Immature natural killer cell (primary cell): ENCODE measurements at regions not wholly inside any gene's neighbourhood (a gene's known extent, or its start where the extent isn't known, plus 50 kb on each side); places are given as distances from the start of the nearest gene placed in this dataset.

Experiments
- DNase-seq, 3 donors: peaks; one replicate each; pipeline ENCODE4 v3.0.0; 2022; ENCODE audit warnings: mixed read lengths in 1 of 3
- H3K27ac Mint-ChIP-seq, 6 donors: one replicate each; pipeline ENCODE4 v1.8.0; 2020; ENCODE audit warnings: mixed read lengths in 6 of 6, mild to moderate bottlenecking in 5 of 6, inconsistent platforms in 4 of 6, moderate library complexity in 3 of 6
- H3K27me3 Mint-ChIP-seq, 3 donors: one replicate each; pipeline ENCODE4 v1.8.0; 2020 to 2021; ENCODE audit warnings: low read depth in 3 of 3, mild to moderate bottlenecking in 3 of 3, mixed read lengths in 3 of 3, moderate library complexity in 3 of 3, inconsistent platforms in 1 of 3
- H3K36me3 Mint-ChIP-seq, 3 donors: one replicate each; pipeline ENCODE4 v1.8.0; 2020; ENCODE audit warnings: mixed read lengths in 3 of 3, inconsistent platforms in 2 of 3, mild to moderate bottlenecking in 2 of 3
- H3K4me1 Mint-ChIP-seq, 2 donors: one replicate each; pipeline ENCODE4 v1.8.0; 2020; ENCODE audit warnings: inconsistent platforms in 2 of 2, mild to moderate bottlenecking in 2 of 2, mixed read lengths in 2 of 2, moderate library complexity in 1 of 2
- H3K4me3 Mint-ChIP-seq, 5 donors: one replicate each; pipeline ENCODE4 v1.8.0; 2020; ENCODE audit warnings: mild to moderate bottlenecking in 5 of 5, mixed read lengths in 5 of 5, inconsistent platforms in 3 of 5, moderate library complexity in 3 of 5
- H3K9me3 Mint-ChIP-seq, 6 donors: one replicate each; pipeline ENCODE4 v1.8.0; 2020; ENCODE audit warnings: mild to moderate bottlenecking in 6 of 6, mixed read lengths in 6 of 6, inconsistent platforms in 4 of 6, moderate library complexity in 3 of 6

- H3K9me3 Mint-ChIP-seq = peaks cover 6 to 19% (median 12%) of the 10 kb centered on the region in 6 donors
- no peak overlapping the region for H3K27ac Mint-ChIP-seq
- H3K27me3 Mint-ChIP-seq = peaks cover 0 to 2% (median 0%) of the 10 kb centered on the region in 3 donors
- no peak for DNase-seq
- peaks cover 6 to 12% (median 11%) of the 10 kb centered on the region in 3 donors for H3K36me3 Mint-ChIP-seq
- no peak overlapping the region for H3K4me3 Mint-ChIP-seq
- no peaks in the 10 kb centered on the region for H3K4me1 Mint-ChIP-seq
Observed at GRCh38 chr1:221944247-221944870, 202.5 kb upstream of the DUSP10 start.

- no peaks in the 10 kb centered on the region for H3K4me1 Mint-ChIP-seq
- peaks cover 6 to 12% (median 11%) of the 10 kb centered on the region in 3 donors for H3K36me3 Mint-ChIP-seq
- peaks cover 6 to 19% (median 12%) of the 10 kb centered on the region in 6 donors for H3K9me3 Mint-ChIP-seq
- peaks cover 0 to 2% (median 0%) of the 10 kb centered on the region in 3 donors for H3K27me3 Mint-ChIP-seq
- H3K27ac Mint-ChIP-seq = no peak overlapping the region
- no peak overlapping the region for H3K4me3 Mint-ChIP-seq
- no peak for DNase-seq
Observed at GRCh38 chr1:221940631-221941030, 198.7 kb upstream of the DUSP10 start.

GRCh38 chr1:221939607-221940006 is 197.7 kb upstream of the DUSP10 start:
- H3K4me3 Mint-ChIP-seq = no peak overlapping the region
- H3K27ac Mint-ChIP-seq = no peak overlapping the region
- DNase-seq = no peak
- H3K9me3 Mint-ChIP-seq = peaks cover under 1 to 11% (median 7%) of the 10 kb centered on the region in 6 donors
- H3K36me3 Mint-ChIP-seq = peaks cover 2 to 6% (median 5%) of the 10 kb centered on the region in 3 donors
- peaks cover 0 to 2% (median 0%) of the 10 kb centered on the region in 3 donors for H3K27me3 Mint-ChIP-seq
- H3K4me1 Mint-ChIP-seq = no peaks in the 10 kb centered on the region

- Mint-ChIP-seq H3K27ac (no peak overlapping the region), H3K9me3 (no peaks in the 10 kb centered on the region), H3K4me3 (no peak overlapping the region), H3K36me3 (no peaks in the 10 kb centered on the region), H3K4me1 (no peaks in the 10 kb centered on the region), H3K27me3 (peaks cover 0 to 5% (median 2%) of the 10 kb centered on the region in 3 donors)
- no peak for DNase-seq
Observed at GRCh38 chr1:221937155-221937953, 195.5 kb upstream of the DUSP10 start.

GRCh38 chr1:221933814-221934213 is 191.9 kb upstream of the DUSP10 start:
- no peaks in the 10 kb centered on the region for H3K4me1 Mint-ChIP-seq
- H3K4me3 Mint-ChIP-seq = no peak overlapping the region
- peaks cover 0 to 7% (median 2%) of the 10 kb centered on the region in 3 donors for H3K27me3 Mint-ChIP-seq
- peaks cover 0 to 2% (median 0%) of the 10 kb centered on the region in 6 donors for H3K9me3 Mint-ChIP-seq
- H3K36me3 Mint-ChIP-seq = no peaks in the 10 kb centered on the region
- no peak overlapping the region for H3K27ac Mint-ChIP-seq
- no peak for DNase-seq

GRCh38 chr1:221926441-221926840 is 184.6 kb upstream of the DUSP10 start:
- H3K27ac Mint-ChIP-seq = no peak overlapping the region
- H3K9me3 Mint-ChIP-seq = peaks cover 0 to 2% (median 0%) of the 10 kb centered on the region in 6 donors
- peaks cover 0 to 4% (median 3%) of the 10 kb centered on the region in 3 donors for H3K36me3 Mint-ChIP-seq
- no peak overlapping the region for H3K4me3 Mint-ChIP-seq
- DNase-seq = no peak
- peaks cover 0 to 2% (median 2%) of the 10 kb centered on the region in 3 donors for H3K27me3 Mint-ChIP-seq
- H3K4me1 Mint-ChIP-seq = no peaks in the 10 kb centered on the region

- H3K4me3 Mint-ChIP-seq = no peak overlapping the region
- no peak for DNase-seq
- peaks cover 0 to 2% (median 0%) of the 10 kb centered on the region in 6 donors for H3K9me3 Mint-ChIP-seq
- peaks cover 0 to 4% (median 3%) of the 10 kb centered on the region in 3 donors for H3K36me3 Mint-ChIP-seq
- peaks cover 0 to 2% (median 0%) of the 10 kb centered on the region in 3 donors for H3K27me3 Mint-ChIP-seq
- no peaks in the 10 kb centered on the region for H3K4me1 Mint-ChIP-seq
- no peak overlapping the region for H3K27ac Mint-ChIP-seq
Observed at GRCh38 chr1:221925947-221926346, 184.1 kb upstream of the DUSP10 start.

GRCh38 chr1:221923929-221924598 is 182.2 kb upstream of the DUSP10 start:
- no peak overlapping the region for H3K4me3 Mint-ChIP-seq
- H3K36me3 Mint-ChIP-seq = peaks cover 0 to 4% (median 3%) of the 10 kb centered on the region in 3 donors
- peaks cover 0 to under 1% (median 0%) of the 10 kb centered on the region in 3 donors for H3K27me3 Mint-ChIP-seq

GRCh38 chr1:221921936-221922335 is 180.0 kb upstream of the DUSP10 start:
- Mint-ChIP-seq H3K27ac (no peak overlapping the region), H3K36me3 (peaks cover 0 to 3% (median 0%) of the 10 kb centered on the region in 3 donors), H3K4me3 (no peak overlapping the region), H3K9me3 (no peaks in the 10 kb centered on the region), H3K27me3 (peaks cover 0 to 2% (median 0%) of the 10 kb centered on the region in 3 donors), H3K4me1 (no peaks in the 10 kb centered on the region)
- no peak for DNase-seq

More at GRCh38 chr1:221923929-221924598, 182.2 kb upstream of the DUSP10 start:
- Mint-ChIP-seq H3K27ac (peak overlapping the region in 1 of 6 donors; percentile 26), H3K4me1 (no peaks in the 10 kb centered on the region), H3K9me3 (no peaks in the 10 kb centered on the region)
- DNase-seq = no peak

GRCh38 chr1:221919743-221920142 is 177.9 kb upstream of the DUSP10 start:
- no peak for DNase-seq

GRCh38 chr1:221919341-221919740 is 177.5 kb upstream of the DUSP10 start:
- DNase-seq = no peak
- H3K4me3 Mint-ChIP-seq = no peak overlapping the region
- H3K9me3 Mint-ChIP-seq = no peaks in the 10 kb centered on the region
- H3K27me3 Mint-ChIP-seq = peaks cover 0 to 4% (median 3%) of the 10 kb centered on the region in 3 donors
- peaks cover 0 to 3% (median 0%) of the 10 kb centered on the region in 3 donors for H3K36me3 Mint-ChIP-seq
- H3K4me1 Mint-ChIP-seq = no peaks in the 10 kb centered on the region
- H3K27ac Mint-ChIP-seq = no peak overlapping the region

More at GRCh38 chr1:221919743-221920142, 177.9 kb upstream of the DUSP10 start:
- H3K9me3 Mint-ChIP-seq = no peaks in the 10 kb centered on the region
- H3K4me3 Mint-ChIP-seq = no peak overlapping the region
- no peaks in the 10 kb centered on the region for H3K4me1 Mint-ChIP-seq
- peaks cover 0 to 4% (median 3%) of the 10 kb centered on the region in 3 donors for H3K27me3 Mint-ChIP-seq
- no peak overlapping the region for H3K27ac Mint-ChIP-seq
- peaks cover 0 to 3% (median 0%) of the 10 kb centered on the region in 3 donors for H3K36me3 Mint-ChIP-seq

- Mint-ChIP-seq H3K27me3 (peaks cover 0 to 8% (median 3%) of the 10 kb centered on the region in 3 donors), H3K9me3 (no peaks in the 10 kb centered on the region), H3K4me3 (no peak overlapping the region), H3K36me3 (no peaks in the 10 kb centered on the region), H3K4me1 (no peaks in the 10 kb centered on the region), H3K27ac (no peak overlapping the region)
- DNase-seq = no peak
Observed at GRCh38 chr1:221916176-221916575, 174.3 kb upstream of the DUSP10 start.

- Mint-ChIP-seq H3K36me3 (no peaks in the 10 kb centered on the region), H3K4me1 (no peaks in the 10 kb centered on the region), H3K27me3 (peaks cover 2 to 8% (median 3%) of the 10 kb centered on the region in 3 donors), H3K9me3 (no peaks in the 10 kb centered on the region), H3K4me3 (no peak overlapping the region), H3K27ac (peak overlapping the region in 1 of 6 donors; percentile 18)
- DNase-seq = no peak
Observed at GRCh38 chr1:221915764-221916163, 173.9 kb upstream of the DUSP10 start.
